ENCODE measurements at regions not wholly inside any gene's neighbourhood (a gene's known extent, or its start where the extent isn't known, plus 50 kb on each side); places are given as distances from the start of the nearest gene placed in this dataset.

DNA sequence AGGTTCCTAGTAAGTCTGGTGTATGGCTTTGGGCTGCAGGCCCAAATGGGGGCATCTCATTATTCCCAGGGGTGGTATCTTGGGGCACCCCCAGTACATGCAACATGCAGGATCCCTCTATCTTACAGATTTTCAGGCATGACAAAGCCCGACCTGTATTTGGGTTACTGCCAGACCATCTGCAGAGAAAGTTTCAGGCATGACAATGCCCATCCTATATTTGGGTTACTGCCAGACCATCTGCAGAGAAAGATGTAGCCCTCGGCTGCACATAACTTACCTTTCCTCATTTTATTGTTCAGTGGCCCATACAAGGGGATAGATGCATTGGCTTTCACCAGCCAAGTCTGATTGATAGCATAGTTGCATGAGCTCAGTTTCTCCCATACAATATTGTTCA is 112.2 kb upstream of the RAB18 start:
- Histone ChIP-seq H3K4me3 (ENCODE audit: insufficient read depth, low read depth, low read length) (no peak overlapping the region), H2AFZ (replicated peaks; ENCODE audit: low read length, poor library complexity) (no peak overlapping the region), H2AK5ac (ENCODE audit: low read depth, low read length) (no peak overlapping the region), H4K20me1 (ENCODE audit: insufficient read depth, low read length) (no peaks in the 10 kb centered on the region), H3K9me3 (ENCODE audit: control insufficient read depth, insufficient read depth, low read length) (no peaks in the 10 kb centered on the region), H4K91ac (ENCODE audit: insufficient read depth, low read depth, low read length) (no peak overlapping the region), H2BK20ac (ENCODE audit: low read depth, low read length) (no peak overlapping the region), H2AK9ac (replicated peaks; ENCODE audit: low read depth, low read length, poor library complexity) (no peak overlapping the region), H3K18ac (ENCODE audit: low read depth, low read length) (no peak overlapping the region), H3K4ac (ENCODE audit: low read depth, low read length) (no peak overlapping the region), H2BK15ac (ENCODE audit: low read depth, low read length) (no peak overlapping the region), H3K56ac (ENCODE audit: extremely low read depth, insufficient read depth, low read length) (no peak overlapping the region), H3K14ac (replicated peaks; ENCODE audit: low read depth, low read length) (no peak overlapping the region), H3K27me3 (ENCODE audit: control insufficient read depth, insufficient read depth, low read length) (peaks cover 4% of the 10 kb centered on the region; the same call in 1 of the 2 replicates), H3K9me1 (ENCODE audit: insufficient read depth, low read length) (no peaks in the 10 kb centered on the region), H3K4me1 (ENCODE audit: control insufficient read depth, insufficient read depth, low read length) (no peaks in the 10 kb centered on the region), H3K23ac (ENCODE audit: low read depth, low read length) (no peak overlapping the region), H4K5ac (ENCODE audit: low read depth, low read length) (no peak overlapping the region), H2BK5ac (ENCODE audit: low read depth, low read length, poor library complexity, severe bottlenecking) (no peak overlapping the region), H3K27ac (ENCODE audit: insufficient read depth, low read length) (no peak overlapping the region), H3K79me1 (ENCODE audit: low read depth in 1 of 2, low read length in 2 of 2) (no peaks in the 10 kb centered on the region), H2BK120ac (ENCODE audit: low read depth, low read length) (no peak overlapping the region), H4K8ac (ENCODE audit: low read depth in 2 of 2, low read length in 2 of 2) (no peak overlapping the region), H3K4me2 (ENCODE audit: low read depth, low read length) (no peak overlapping the region), H3K9ac (ENCODE audit: low read depth, low read length) (no peak overlapping the region), H3K36me3 (ENCODE audit: control insufficient read depth, insufficient read depth, low read length) (no peaks in the 10 kb centered on the region)
- dilution Hi-C loops (cut with HindIII; ENCODE audit: low sequenced_read_pairs, unreplicated experiment) (no loop called here), intact Hi-C loops (cut with micrococcal nuclease) (no loop called here), in situ Hi-C loops (cut with MboI; ENCODE audit: low sequenced_read_pairs) (no loop called here)
- BruUV-seq (replicated peaks): no TSS peak
- ATAC-seq (ENCODE audit: low read depth) (no peak), DNase-seq (no peak)
- POLR2A ChIA-PET (ENCODE audit: unreplicated experiment): interaction anchor here (0.5 kb wide), 1 partner anchor 431 kb away, joined by 3 read pairs; no protein-coding TSS in a partner anchor
- WGBS, 2 experiments (ENCODE audit: extremely low coverage in 2 of 2, insufficient read length in 1 of 2): 50% methylated on average over 1 of the region's 2 CpGs; no CpG with 5 or more reads in 1 of the 2 experiments
- no peak for TF ChIP-seq BHLHE40 (IDR thresholded peaks at IDR 0.05; ENCODE audit: low read depth, low read length)
- CTCF ChIA-PET: no interaction called here
